Smooth muscle cell (in vitro differentiated cells): ENCODE measurements at regions not wholly inside any gene's neighbourhood (a gene's known extent, or its start where the extent isn't known, plus 50 kb on each side); places are given as distances from the start of the nearest gene placed in this dataset.
A peak's percentile ranks its signal among the peaks of the same experiment; 100 is the strongest.

ENCODE experiments used
- DNase-seq: peaks from one replicate; lab custom pipeline; 2025; ENCODE audit not compliant: unreplicated experiment; lab: John Stamatoyannopoulos, UW
- H2AFZ ChIP-seq: fragments of 200-600 bp; sonication (generic); 2 replicates; pipeline ENCODE4 v1.6.0; 2016; ENCODE audit warnings: antibody characterized with exemption, low read depth, mild to moderate bottlenecking
- H3F3A ChIP-seq: fragments of 200-600 bp; sonication (generic); 2 replicates; pipeline ENCODE4 v1.6.0; 2017; ENCODE audit warnings: antibody characterized with exemption, low read depth
- H3K27ac ChIP-seq: fragments of 200-600 bp; sonication (generic); 2 replicates; pipeline ENCODE4 v1.5.1; 2016; ENCODE audit warnings: low read depth, mild to moderate bottlenecking
- H3K27me3 ChIP-seq: fragments of 200-600 bp; sonication (generic); 2 replicates; pipeline ENCODE4 v1.6.1; 2016; ENCODE audit warnings: low read depth, mild to moderate bottlenecking
- H3K36me3 ChIP-seq: fragments of 200-600 bp; sonication (generic); 2 replicates; pipeline ENCODE4 v1.5.1; 2016; ENCODE audit warnings: low read depth
- H3K4me1 ChIP-seq: fragments of 200-600 bp; sonication (generic); 2 replicates; pipeline ENCODE4 v1.5.1; 2016; ENCODE audit warnings: low read depth
- H3K4me2 ChIP-seq: fragments of 200-600 bp; sonication (generic); 2 replicates; pipeline ENCODE4 v1.6.0; 2016; ENCODE audit warnings: mild to moderate bottlenecking
- H3K4me3 ChIP-seq: fragments of 200-600 bp; sonication (generic); 2 replicates; pipeline ENCODE4 v1.5.1; 2016; ENCODE audit warnings: mild to moderate bottlenecking
- H3K79me2 ChIP-seq: fragments of 200-600 bp; sonication (generic); 2 replicates; pipeline ENCODE4 v1.6.0; 2016; ENCODE audit warnings: low read depth, mild to moderate bottlenecking
- H3K9ac ChIP-seq: fragments of 200-600 bp; sonication (generic); 2 replicates; pipeline ENCODE4 v1.6.0; 2016; ENCODE audit warnings: low read depth
- H3K9me3 ChIP-seq: fragments of 200-600 bp; sonication (generic); replicated peaks from 2 replicates; pipeline ENCODE4 v1.5.1; 2016; ENCODE audit warnings: low read depth
- H4K20me1 ChIP-seq: fragments of 200-600 bp; sonication (generic); 2 replicates; pipeline ENCODE4 v1.6.0; 2016; ENCODE audit warnings: low read depth
- CTCF ChIP-seq: fragments of 200-600 bp; sonication (generic); IDR thresholded peaks from 2 replicates; pipeline ENCODE4 v1.5.1; 2017; ENCODE audit warnings: borderline replicate concordance, mild to moderate bottlenecking, antibody characterized with exemption; ENCODE audit not compliant: insufficient read depth, poor library complexity, severe bottlenecking
- WGBS: methylation state at CpG from one replicate; pipeline ENCODE4 v1.1.7; 2016; ENCODE audit warnings: low lambda C conversion rate; 5-methylcytosine and 5-hydroxymethylcytosine counted together

GRCh38 chr13:21980049-21980448 is 309.2 kb downstream of the FGF9 start:
- Histone ChIP-seq H3K4me3 (no peak overlapping the region), H3K9me3 (no peaks in the 10 kb centered on the region), H3K4me1 (no peaks in the 10 kb centered on the region), H3K9ac (no peak overlapping the region), H4K20me1 (no peaks in the 10 kb centered on the region), H3K4me2 (no peak overlapping the region), H3F3A (no peaks in the 10 kb centered on the region), H3K36me3 (no peaks in the 10 kb centered on the region), H3K27me3 (no peaks in the 10 kb centered on the region), H3K79me2 (no peaks in the 10 kb centered on the region), H2AFZ (no peak overlapping the region), H3K27ac (no peak overlapping the region)
- DNase-seq: no peak
- WGBS: 68% methylated on average over 2 of the region's 2 CpGs
- TF ChIP-seq CTCF: no peak

GRCh38 chr13:21984156-21984555 is 313.3 kb downstream of the FGF9 start:
- Histone ChIP-seq H3K79me2 (no peaks in the 10 kb centered on the region), H3K4me3 (no peak overlapping the region), H3K9ac (no peak overlapping the region), H3F3A (no peaks in the 10 kb centered on the region), H2AFZ (no peak overlapping the region), H3K27ac (no peak overlapping the region), H3K9me3 (no peaks in the 10 kb centered on the region), H4K20me1 (no peaks in the 10 kb centered on the region), H3K36me3 (no peaks in the 10 kb centered on the region), H3K4me1 (no peaks in the 10 kb centered on the region), H3K4me2 (no peak overlapping the region), H3K27me3 (no peaks in the 10 kb centered on the region)
- TF ChIP-seq CTCF: no peak
- no peak for DNase-seq
- 92% methylated on average over 4 of the region's 4 CpGs for WGBS

GRCh38 chr13:21986602-21987001 is 315.7 kb downstream of the FGF9 start:
- H4K20me1 ChIP-seq: no peaks in the 10 kb centered on the region
- no peak overlapping the region for H2AFZ ChIP-seq
- H3F3A ChIP-seq: no peaks in the 10 kb centered on the region
- H3K4me3 ChIP-seq: no peak overlapping the region
- peak overlapping the region; percentile 95 for H3K27ac ChIP-seq
- H3K4me1 ChIP-seq: no peaks in the 10 kb centered on the region
- H3K36me3 ChIP-seq: no peaks in the 10 kb centered on the region
- H3K79me2 ChIP-seq: no peaks in the 10 kb centered on the region
- DNase-seq: no peak
- no peak for TF ChIP-seq CTCF
- H3K9me3 ChIP-seq: no peaks in the 10 kb centered on the region
- H3K4me2 ChIP-seq: no peak overlapping the region
- H3K9ac ChIP-seq: peak overlapping the region; percentile 73
- H3K27me3 ChIP-seq: no peaks in the 10 kb centered on the region
- WGBS: 50% methylated on average over 10 of the region's 10 CpGs

GRCh38 chr13:21987793-21988192 is 316.9 kb downstream of the FGF9 start:
- 46% methylated on average over 7 of the region's 7 CpGs for WGBS

More at GRCh38 chr13:21987793-21988192, 316.9 kb downstream of the FGF9 start:
- Histone ChIP-seq H3K27ac (peak overlapping the region; percentile 95), H3K9ac (no peak overlapping the region), H4K20me1 (no peaks in the 10 kb centered on the region), H3K36me3 (no peaks in the 10 kb centered on the region), H3K4me2 (no peak overlapping the region), H2AFZ (no peak overlapping the region), H3K27me3 (no peaks in the 10 kb centered on the region), H3K79me2 (no peaks in the 10 kb centered on the region), H3K4me3 (no peak overlapping the region), H3F3A (no peaks in the 10 kb centered on the region), H3K4me1 (no peaks in the 10 kb centered on the region), H3K9me3 (no peaks in the 10 kb centered on the region)
- no peak for TF ChIP-seq CTCF
- DNase-seq: no peak
